H9 (cell line): ENCODE measurements at regions not wholly inside any gene's neighbourhood (a gene's known extent, or its start where the extent isn't known, plus 50 kb on each side); places are given as distances from the start of the nearest gene placed in this dataset.

Experiments used
- DNase-seq: peaks from one replicate; pipeline ENCODE4 v3.0.0-alpha.2; 2017
- H2AFZ ChIP-seq: one replicate; pipeline ENCODE4 v1.6.1; 2013; ENCODE audit warnings: mild to moderate bottlenecking, low read length, control low read depth, moderate library complexity
- H2AK5ac ChIP-seq: 2 replicates; pipeline ENCODE4 v1.6.1; 2013; ENCODE audit warnings: low read length, control low read depth, mixed read lengths; ENCODE audit not compliant: insufficient read length
- H2BK120ac ChIP-seq: one replicate; pipeline ENCODE4 v1.6.1; 2013; ENCODE audit warnings: low read depth, mild to moderate bottlenecking, low read length, control low read depth, inconsistent platforms; ENCODE audit not compliant: poor library complexity, severe bottlenecking
- H2BK12ac ChIP-seq: 2 replicates; pipeline ENCODE4 v1.6.1; 2013; ENCODE audit warnings: low read length, control low read depth, mixed read lengths, low read depth; ENCODE audit not compliant: insufficient read length
- H2BK15ac ChIP-seq: 2 replicates; pipeline ENCODE4 v1.6.1; 2013; ENCODE audit warnings: low read depth, low read length, control low read depth
- H2BK20ac ChIP-seq: one replicate; pipeline ENCODE4 v1.6.1; 2013; ENCODE audit warnings: low read depth, mild to moderate bottlenecking, low read length, control low read depth, inconsistent platforms; ENCODE audit not compliant: poor library complexity, severe bottlenecking
- H2BK5ac ChIP-seq: 2 replicates; pipeline ENCODE4 v1.6.1; 2013; ENCODE audit warnings: low read length, control low read depth, mixed read lengths; ENCODE audit not compliant: insufficient read length
- H3K14ac ChIP-seq: 2 replicates; pipeline ENCODE4 v1.6.1; 2013; ENCODE audit warnings: low read length, control low read depth; ENCODE audit not compliant: insufficient read depth
- H3K18ac ChIP-seq: 2 replicates; pipeline ENCODE4 v1.6.1; 2013; ENCODE audit warnings: low read depth, mild to moderate bottlenecking, mixed read lengths, low read length, control low read depth; ENCODE audit not compliant: insufficient read length
- H3K23ac ChIP-seq: 2 replicates; pipeline ENCODE4 v1.6.1; 2013; ENCODE audit warnings: low read length, control low read depth, mixed read lengths, low read depth; ENCODE audit not compliant: insufficient read length
- H3K23me2 ChIP-seq: 2 replicates; pipeline ENCODE4 v1.6.1; 2013; ENCODE audit warnings: low read depth, mild to moderate bottlenecking, mixed read lengths, low read length, control low read depth; ENCODE audit not compliant: insufficient read length, poor library complexity, severe bottlenecking
- H3K27ac ChIP-seq: 2 replicates; pipeline ENCODE4 v1.5.1; 2013; ENCODE audit warnings: low read length, control low read depth, mixed read lengths, low read depth; ENCODE audit not compliant: insufficient read length
- H3K27me3 ChIP-seq: 2 replicates; pipeline ENCODE4 v1.6.1; 2013; ENCODE audit warnings: low read length, control low read depth, inconsistent platforms; ENCODE audit not compliant: insufficient read depth
- H3K4ac ChIP-seq: 2 replicates; pipeline ENCODE4 v1.6.1; 2013; ENCODE audit warnings: low read depth, mild to moderate bottlenecking, control low read depth, inconsistent platforms, low read length, moderate library complexity
- H3K4me1 ChIP-seq: 2 replicates; pipeline ENCODE4 v1.6.1; 2013; ENCODE audit warnings: low read length, control low read depth, inconsistent platforms; ENCODE audit not compliant: insufficient read depth
- H3K4me2 ChIP-seq: 2 replicates; pipeline ENCODE4 v1.6.1; 2013; ENCODE audit warnings: low read length, control low read depth, mixed read lengths; ENCODE audit not compliant: insufficient read length, insufficient read depth
- H3K56ac ChIP-seq: 2 replicates; pipeline ENCODE4 v1.6.1; 2013; ENCODE audit warnings: low read depth, mild to moderate bottlenecking, mixed read lengths, low read length, control low read depth; ENCODE audit not compliant: insufficient read length
- H3K79me1 ChIP-seq: 2 replicates; pipeline ENCODE4 v1.6.1; 2013; ENCODE audit warnings: low read depth, mild to moderate bottlenecking, moderate library complexity, low read length, control low read depth, inconsistent platforms; ENCODE audit not compliant: insufficient read depth, poor library complexity, severe bottlenecking
- H3K79me2 ChIP-seq: 2 replicates; pipeline ENCODE4 v1.6.1; 2013; ENCODE audit warnings: low read length, control low read depth, inconsistent platforms; ENCODE audit not compliant: insufficient read depth
- H3K9ac ChIP-seq: 2 replicates; pipeline ENCODE4 v1.6.1; 2013; ENCODE audit warnings: low read length, control low read depth, mixed read lengths; ENCODE audit not compliant: insufficient read length; ENCODE audit errors: extremely low read depth
- H3K9me3 ChIP-seq: one replicate; pipeline ENCODE4 v1.6.1; 2013; ENCODE audit warnings: low read depth, low read length, inconsistent platforms; ENCODE audit not compliant: control insufficient read depth
- H3T11ph ChIP-seq: one replicate; pipeline ENCODE4 v1.6.1; 2013; ENCODE audit warnings: mild to moderate bottlenecking, low read length, control low read depth, inconsistent platforms
- H4K20me1 ChIP-seq: one replicate; pipeline ENCODE4 v1.6.1; 2013; ENCODE audit not compliant: control insufficient read depth, insufficient read length, insufficient read depth
- H4K5ac ChIP-seq: 2 replicates; pipeline ENCODE4 v1.6.1; 2013; ENCODE audit warnings: low read depth, mild to moderate bottlenecking, mixed read lengths, low read length, control low read depth; ENCODE audit not compliant: insufficient read length
- H4K8ac ChIP-seq: replicated peaks from 2 replicates; pipeline ENCODE4 v1.6.1; 2013; ENCODE audit warnings: low read length, control low read depth, mixed read lengths, low read depth; ENCODE audit not compliant: insufficient read length
- H4K91ac ChIP-seq: 2 replicates; pipeline ENCODE4 v1.6.1; 2013; ENCODE audit warnings: low read depth, mild to moderate bottlenecking, moderate library complexity, mixed read lengths, low read length, control low read depth; ENCODE audit not compliant: insufficient read length
- H3K27ac Mint-ChIP-seq, 3 experiments: 2 replicates in 2 of 3; 3 replicates in 1 of 3; pipeline ENCODE4 v1.8.0; 2020 to 2021; ENCODE audit warnings: mixed read lengths in 3 of 3, mild to moderate bottlenecking in 1 of 3, moderate library complexity in 1 of 3
- H3K27me3 Mint-ChIP-seq: 2 replicates; pipeline ENCODE4 v1.8.0; 2021; ENCODE audit warnings: low read depth, mild to moderate bottlenecking, moderate library complexity, mixed read lengths
- H3K36me3 Mint-ChIP-seq, 3 experiments: 2 replicates in 2 of 3; 3 replicates in 1 of 3; pipeline ENCODE4 v1.8.0; 2020 to 2021; ENCODE audit warnings: low read depth in 3 of 3, mixed read lengths in 3 of 3; ENCODE audit not compliant: insufficient read depth in 1 of 3
- H3K4me1 Mint-ChIP-seq, 2 experiments: 2 replicates each; pipeline ENCODE4 v1.8.0; 2020; ENCODE audit warnings: mixed read lengths in 2 of 2
- H3K4me3 Mint-ChIP-seq, 2 experiments: 2 replicates in 1 of 2; 3 replicates in 1 of 2; pipeline ENCODE4 v1.8.0; 2020 to 2021; ENCODE audit warnings: mild to moderate bottlenecking in 2 of 2, mixed read lengths in 2 of 2, moderate library complexity in 1 of 2
- H3K9me3 Mint-ChIP-seq, 2 experiments: 2 replicates in 1 of 2; 3 replicates in 1 of 2; pipeline ENCODE4 v1.8.0; 2020; ENCODE audit warnings: mild to moderate bottlenecking in 2 of 2, mixed read lengths in 2 of 2, moderate library complexity in 1 of 2
- CTCF ChIP-seq: fragments of 200-600 bp; sonication (generic); conservative IDR thresholded peaks from 3 replicates; pipeline ENCODE4 v1.8.0; 2021; ENCODE audit warnings: antibody characterized with exemption, mild to moderate bottlenecking
- WGBS: extraction: QIAGEN DNeasy Blood & Tissue Kit; methylation state at CpG from one replicate; pipeline ENCODE4 v1.1.7; 2013; ENCODE audit warnings: missing lambda C conversion rate, low lambda C conversion rate, mixed read lengths; ENCODE audit not compliant: insufficient read length; ENCODE audit errors: extremely low coverage; 5-methylcytosine and 5-hydroxymethylcytosine counted together

GRCh38 chr17:13728781-13729180, 127.1 kb upstream of the HS3ST3A1 start:
- peaks cover 0 to 14% (median 5%) of the 10 kb centered on the region in 3 experiments; a peak in 5 of 7 replicates for H3K36me3 Mint-ChIP-seq

More at GRCh38 chr17:13728781-13729180, 127.1 kb upstream of the HS3ST3A1 start:
- Histone ChIP-seq H2AK5ac (no peak overlapping the region), H3K23me2 (no peaks in the 10 kb centered on the region), H4K20me1 (no peaks in the 10 kb centered on the region), H4K5ac (no peak overlapping the region), H2BK5ac (no peak overlapping the region), H3K4me1 (no peaks in the 10 kb centered on the region), H3K27ac (no peak overlapping the region), H3K56ac (no peak overlapping the region), H2AFZ (no peak overlapping the region), H3K79me1 (no peaks in the 10 kb centered on the region), H2BK120ac (no peak overlapping the region), H3K79me2 (no peaks in the 10 kb centered on the region), H3K14ac (no peak overlapping the region), H3K9me3 (no peaks in the 10 kb centered on the region), H3K27me3 (no peaks in the 10 kb centered on the region), H3K4ac (no peak overlapping the region), H2BK15ac (no peak overlapping the region), H3K18ac (no peak overlapping the region), H2BK20ac (no peak overlapping the region), H3K9ac (no peak overlapping the region), H2BK12ac (no peak overlapping the region), H3T11ph (no peak overlapping the region), H4K8ac (no peak overlapping the region), H3K23ac (no peak overlapping the region), H3K4me2 (no peak overlapping the region), H4K91ac (no peak overlapping the region)
- H3K27ac Mint-ChIP-seq = no peak overlapping the region
- no peak overlapping the region for H3K4me3 Mint-ChIP-seq
- H3K9me3 Mint-ChIP-seq = peaks cover 15 to 16% of the 10 kb centered on the region in 2 experiments
- no peak for TF ChIP-seq CTCF
- no peak for DNase-seq
- H3K27me3 Mint-ChIP-seq = no peaks in the 10 kb centered on the region
- WGBS = no CpG with 5 or more reads among the region's 4 CpGs
- no peaks in the 10 kb centered on the region for H3K4me1 Mint-ChIP-seq
